ENCODE measurements at regions not wholly inside any gene's neighbourhood (a gene's known extent, or its start where the extent isn't known, plus 50 kb on each side); places are given as distances from the start of the nearest gene placed in this dataset.

- DNase-seq (ENCODE audit: extremely low read depth, low read depth), result no peak
- no peak overlapping the region for H3K4me3 ChIP-seq (replicated peaks; ENCODE audit: low read depth, low read length)
- no peak for TF ChIP-seq CTCF (IDR thresholded peaks at IDR 0.05; ENCODE audit: low read depth, low read length, missing control alignments)
These were observed 624.8 kb downstream of the NTRK3 start for GRCh38 chr15:87631775-87632174.

GRCh38 chr15:87631093-87631492, 625.4 kb downstream of the NTRK3 start:
- DNase-seq (ENCODE audit: extremely low read depth, low read depth), result no peak
- no peak for TF ChIP-seq CTCF (IDR thresholded peaks at IDR 0.05; ENCODE audit: low read depth, low read length, missing control alignments)

GRCh38 chr15:87628311-87628710, 628.2 kb downstream of the NTRK3 start:
- DNase-seq (ENCODE audit: extremely low read depth, low read depth), result no peak
- TF ChIP-seq CTCF (IDR thresholded peaks at IDR 0.05; ENCODE audit: low read depth, low read length, missing control alignments), result no peak
- H3K4me3 ChIP-seq (replicated peaks; ENCODE audit: low read depth, low read length), result no peak overlapping the region

More at GRCh38 chr15:87631093-87631492, 625.4 kb downstream of the NTRK3 start:
- no peak overlapping the region for H3K4me3 ChIP-seq (replicated peaks; ENCODE audit: low read depth, low read length)

DNA sequence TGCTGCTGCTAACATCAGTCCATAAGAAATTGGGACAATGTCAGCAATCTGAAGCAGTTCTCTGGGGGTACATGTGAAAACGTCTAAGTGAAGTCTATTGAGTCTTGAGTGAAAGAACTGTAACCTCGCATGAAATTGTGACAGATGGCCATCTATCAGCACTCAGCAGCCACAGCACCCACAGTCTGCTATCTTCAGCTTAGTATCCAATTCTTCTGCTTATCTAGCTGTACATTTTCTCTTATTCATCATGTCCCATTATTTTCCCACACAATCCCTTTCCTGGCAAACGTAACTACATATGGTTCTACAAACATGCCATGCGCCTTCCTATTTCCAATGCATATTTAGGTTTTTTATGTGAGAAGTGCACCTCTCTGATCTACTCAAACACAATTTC, 629.7 kb downstream of the NTRK3 start:
- DNase-seq (ENCODE audit: extremely low read depth, low read depth), result no peak
- H3K4me3 ChIP-seq (replicated peaks; ENCODE audit: low read depth, low read length), result no peak overlapping the region
- no peak for TF ChIP-seq CTCF (IDR thresholded peaks at IDR 0.05; ENCODE audit: low read depth, low read length, missing control alignments)

- DNase-seq (ENCODE audit: extremely low read depth, low read depth), result no peak
- TF ChIP-seq CTCF (IDR thresholded peaks at IDR 0.05; ENCODE audit: low read depth, low read length, missing control alignments), result no peak
- H3K4me3 ChIP-seq (replicated peaks; ENCODE audit: low read depth, low read length), result no peak overlapping the region
These were observed 632.7 kb downstream of the NTRK3 start for GRCh38 chr15:87623832-87624231.

DNA sequence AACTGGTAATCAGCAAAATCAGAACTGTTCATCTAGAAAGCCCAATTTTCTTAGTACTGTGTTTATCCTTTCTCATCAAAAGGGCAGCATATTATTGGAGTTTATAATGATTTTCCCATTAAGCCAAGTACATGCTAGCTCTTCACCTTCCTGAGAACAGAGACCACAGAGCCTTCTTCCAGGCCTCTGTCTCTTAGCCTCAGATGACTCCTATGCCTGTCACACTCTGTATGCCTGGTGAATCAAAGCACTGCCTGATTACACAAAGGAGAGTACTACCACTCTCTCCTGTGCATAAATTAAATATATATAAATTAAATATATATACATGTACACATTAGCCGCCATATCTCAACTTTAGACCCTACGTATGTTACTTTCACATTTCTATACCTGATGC, 636.1 kb downstream of the NTRK3 start:
- H3K4me3 ChIP-seq (replicated peaks; ENCODE audit: low read depth, low read length), result no peak overlapping the region
- DNase-seq (ENCODE audit: extremely low read depth, low read depth), result no peak
- no peak for TF ChIP-seq CTCF (IDR thresholded peaks at IDR 0.05; ENCODE audit: low read depth, low read length, missing control alignments)
